GM19043 (cell line): ENCODE measurements at regions not wholly inside any gene's neighbourhood (a gene's known extent, or its start where the extent isn't known, plus 50 kb on each side); places are given as distances from the start of the nearest gene placed in this dataset.

Experiments used
- ATAC-seq: cut with Tn5 transposase; IDR thresholded peaks from one replicate; pipeline ENCODE4 v1.9.1; 2021; ENCODE audit warnings: low read depth; ENCODE audit not compliant: unreplicated experiment

GRCh38 chr4:187212446-187213080 is 488.9 kb upstream of the FAT1 start:
- ATAC-seq: no peak

- no peak for ATAC-seq
These were observed 491.8 kb upstream of the FAT1 start for GRCh38 chr4:187215438-187215837.

GRCh38 chr4:187218705-187219245 is 495.1 kb upstream of the FAT1 start:
- ATAC-seq: no peak

- no peak for ATAC-seq
These were observed 500.9 kb upstream of the FAT1 start for GRCh38 chr4:187224560-187224959.

GRCh38 chr4:187227907-187228704 is 504.4 kb upstream of the FAT1 start:
- no peak for ATAC-seq

- ATAC-seq: no peak
These were observed 508.5 kb upstream of the FAT1 start for GRCh38 chr4:187232196-187232595.

- ATAC-seq: no peak
These were observed 509.1 kb upstream of the FAT1 start for GRCh38 chr4:187232796-187233195.

- no peak for ATAC-seq
These were observed 512.0 kb upstream of the FAT1 start for GRCh38 chr4:187235456-187236170.

GRCh38 chr4:187236209-187236890 is 512.7 kb upstream of the FAT1 start:
- no peak for ATAC-seq

GRCh38 chr4:187238646-187239045 is 515.0 kb upstream of the FAT1 start:
- no peak for ATAC-seq

- ATAC-seq: no peak
These were observed 528.2 kb upstream of the FAT1 start for GRCh38 chr4:187251896-187252295.

- ATAC-seq: no peak
These were observed 533.2 kb upstream of the FAT1 start for GRCh38 chr4:187256897-187257296.

- ATAC-seq: no peak
These were observed 535.2 kb upstream of the FAT1 start for GRCh38 chr4:187258651-187259401.

GRCh38 chr4:187268940-187269339 is 545.3 kb upstream of the FAT1 start:
- ATAC-seq: no peak

- ATAC-seq: no peak
These were observed 546.5 kb upstream of the FAT1 start for GRCh38 chr4:187270154-187270553.

GRCh38 chr4:187271848-187272247 is 548.2 kb upstream of the FAT1 start:
- no peak for ATAC-seq

- ATAC-seq: no peak
These were observed 550.5 kb upstream of the FAT1 start for GRCh38 chr4:187274153-187274552.

GRCh38 chr4:187276736-187277408 is 553.2 kb upstream of the FAT1 start:
- ATAC-seq: no peak

GRCh38 chr4:187283201-187283955 is 559.7 kb upstream of the FAT1 start:
- no peak for ATAC-seq
